ENCODE measurements at regions not wholly inside any gene's neighbourhood (a gene's known extent, or its start where the extent isn't known, plus 50 kb on each side); places are given as distances from the start of the nearest gene placed in this dataset.

- DNase-seq (ENCODE audit: low read depth): no peak
- TF ChIP-seq CTCF (IDR thresholded peaks at IDR 0.05; ENCODE audit: insufficient read depth, low read depth, low read length, missing control alignments): no peak
- H3K4me3 ChIP-seq (ENCODE audit: low read depth, low read length): no peak overlapping the region
Measured at GRCh38 chr13:108360139-108360538, 90.6 kb downstream of the TNFSF13B start.

- no peak for TF ChIP-seq CTCF (IDR thresholded peaks at IDR 0.05; ENCODE audit: insufficient read depth, low read depth, low read length, missing control alignments)
- no peak for DNase-seq (ENCODE audit: low read depth)
- no peak overlapping the region for H3K4me3 ChIP-seq (ENCODE audit: low read depth, low read length)
Measured at GRCh38 chr13:108361769-108362168, 92.3 kb downstream of the TNFSF13B start.

GRCh38 chr13:108363666-108364065 lies 94.1 kb downstream of the TNFSF13B start:
- no peak for DNase-seq (ENCODE audit: low read depth)
- no peak for TF ChIP-seq CTCF (IDR thresholded peaks at IDR 0.05; ENCODE audit: insufficient read depth, low read depth, low read length, missing control alignments)
- H3K4me3 ChIP-seq (ENCODE audit: low read depth, low read length): no peak overlapping the region

GRCh38 chr13:108365255-108365654 lies 95.7 kb downstream of the TNFSF13B start:
- no peak for TF ChIP-seq CTCF (IDR thresholded peaks at IDR 0.05; ENCODE audit: insufficient read depth, low read depth, low read length, missing control alignments)
- DNase-seq (ENCODE audit: low read depth): no peak
- H3K4me3 ChIP-seq (ENCODE audit: low read depth, low read length): no peak overlapping the region

- no peak for DNase-seq (ENCODE audit: low read depth)
- H3K4me3 ChIP-seq (ENCODE audit: low read depth, low read length): no peak overlapping the region
- no peak for TF ChIP-seq CTCF (IDR thresholded peaks at IDR 0.05; ENCODE audit: insufficient read depth, low read depth, low read length, missing control alignments)
Measured at GRCh38 chr13:108368250-108368905, 98.9 kb downstream of the TNFSF13B start.

- TF ChIP-seq CTCF (IDR thresholded peaks at IDR 0.05; ENCODE audit: insufficient read depth, low read depth, low read length, missing control alignments): no peak
- H3K4me3 ChIP-seq (ENCODE audit: low read depth, low read length): no peak overlapping the region
- DNase-seq (ENCODE audit: low read depth): no peak
Measured at GRCh38 chr13:108369412-108369811, 99.9 kb downstream of the TNFSF13B start.

GRCh38 chr13:108375034-108375433 lies 105.5 kb downstream of the TNFSF13B start:
- no peak overlapping the region for H3K4me3 ChIP-seq (ENCODE audit: low read depth, low read length)
- no peak for TF ChIP-seq CTCF (IDR thresholded peaks at IDR 0.05; ENCODE audit: insufficient read depth, low read depth, low read length, missing control alignments)
- DNase-seq (ENCODE audit: low read depth): no peak
